ENCODE measurements at regions not wholly inside any gene's neighbourhood (a gene's known extent, or its start where the extent isn't known, plus 50 kb on each side); places are given as distances from the start of the nearest gene placed in this dataset.

- no peaks in the 10 kb centered on the region for H3K27me3 Mint-ChIP-seq (ENCODE audit: low read depth)
- no peak for DNase-seq (ENCODE audit: low spot score)
- no peak overlapping the region for H3K4me3 Mint-ChIP-seq
- H3K27ac Mint-ChIP-seq: no peak overlapping the region
- TF ChIP-seq TEAD1 (CRISPR knock-in tag; IDR thresholded peaks at IDR 0.05) (no peak), ESRRA (CRISPR knock-in tag; IDR thresholded peaks at IDR 0.05; ENCODE audit: borderline replicate concordance) (no peak), ZNF512 (CRISPR knock-in tag; IDR thresholded peaks at IDR 0.05; ENCODE audit: borderline replicate concordance) (no peak), ZSCAN18 (CRISPR knock-in tag; IDR thresholded peaks at IDR 0.05) (no peak)
- no peaks in the 10 kb centered on the region for H3K4me1 Mint-ChIP-seq
- CTCF ChIA-PET: no interaction called here
- POLR2A ChIA-PET: no interaction called here
- no peaks in the 10 kb centered on the region for H3K36me3 Mint-ChIP-seq
- ATAC-seq: no peak
- no peaks in the 10 kb centered on the region for H3K9me3 Mint-ChIP-seq
Measured at GRCh38 chrX:20500171-20500865, 233.6 kb upstream of the RPS6KA3 start.

- TF ChIP-seq GRHL2 (CRISPR knock-in tag; IDR thresholded peaks at IDR 0.05; ENCODE audit: insufficient replicate concordance, severe bottlenecking): no peak
- no peak for TF ChIP-seq SOX15 (CRISPR knock-in tag; IDR thresholded peaks at IDR 0.05)
- no peak for TF ChIP-seq CBFB (CRISPR knock-in tag; IDR thresholded peaks at IDR 0.05; ENCODE audit: low read depth)
- no peak for TF ChIP-seq ZNF232 (CRISPR knock-in tag; IDR thresholded peaks at IDR 0.05)
Measured at GRCh38 chrX:20499763-20500162, 233.1 kb upstream of the RPS6KA3 start.

GRCh38 chrX:20498851-20499635, 232.3 kb upstream of the RPS6KA3 start:
- Mint-ChIP-seq H3K27me3 (ENCODE audit: low read depth) (no peaks in the 10 kb centered on the region), H3K4me3 (no peak overlapping the region), H3K9me3 (no peaks in the 10 kb centered on the region), H3K36me3 (no peaks in the 10 kb centered on the region), H3K4me1 (no peaks in the 10 kb centered on the region), H3K27ac (no peak overlapping the region)
- CTCF ChIA-PET: no interaction called here
- POLR2A ChIA-PET: no interaction called here
- no peak for DNase-seq (ENCODE audit: low spot score)
- no peak for TF ChIP-seq MYBL2 (CRISPR knock-in tag; IDR thresholded peaks at IDR 0.05)
- no peak for ATAC-seq

More at GRCh38 chrX:20499763-20500162, 233.1 kb upstream of the RPS6KA3 start:
- H3K4me1 Mint-ChIP-seq: no peaks in the 10 kb centered on the region
- no peaks in the 10 kb centered on the region for H3K36me3 Mint-ChIP-seq
- H3K4me3 Mint-ChIP-seq: no peak overlapping the region
- no peaks in the 10 kb centered on the region for H3K27me3 Mint-ChIP-seq (ENCODE audit: low read depth)
- H3K27ac Mint-ChIP-seq: no peak overlapping the region
- DNase-seq (ENCODE audit: low spot score) (no peak), ATAC-seq (no peak)
- no peaks in the 10 kb centered on the region for H3K9me3 Mint-ChIP-seq
- POLR2A ChIA-PET: no interaction called here
- CTCF ChIA-PET: no interaction called here

GRCh38 chrX:20495575-20495974, 228.9 kb upstream of the RPS6KA3 start:
- H3K4me3 Mint-ChIP-seq: no peak overlapping the region
- no peaks in the 10 kb centered on the region for H3K4me1 Mint-ChIP-seq
- no peak overlapping the region for H3K27ac Mint-ChIP-seq
- CTCF ChIA-PET: no interaction called here
- no peaks in the 10 kb centered on the region for H3K36me3 Mint-ChIP-seq
- no peaks in the 10 kb centered on the region for H3K9me3 Mint-ChIP-seq
- POLR2A ChIA-PET: no interaction called here
- no peak for DNase-seq (ENCODE audit: low spot score)
- H3K27me3 Mint-ChIP-seq (ENCODE audit: low read depth): no peaks in the 10 kb centered on the region
- no peak for ATAC-seq
- TF ChIP-seq CREB1 (CRISPR knock-in tag; IDR thresholded peaks at IDR 0.05) (no peak), ARID4B (CRISPR knock-in tag; IDR thresholded peaks at IDR 0.05; ENCODE audit: borderline replicate concordance) (no peak), NFYB (CRISPR knock-in tag; conservative IDR thresholded peaks at IDR 0.05; ENCODE audit: low read depth) (no peak), KAT7 (CRISPR knock-in tag; IDR thresholded peaks at IDR 0.05; ENCODE audit: borderline replicate concordance) (no peak), E2F1 (CRISPR knock-in tag; IDR thresholded peaks at IDR 0.05) (no peak), NR2C2 (CRISPR knock-in tag; IDR thresholded peaks at IDR 0.05) (no peak), JAZF1 (CRISPR knock-in tag; IDR thresholded peaks at IDR 0.05) (no peak), SP1 (CRISPR knock-in tag; conservative IDR thresholded peaks at IDR 0.05) (no peak)

All from WTC11 (cell line).